ENCODE measurements at regions not wholly inside any gene's neighbourhood (a gene's known extent, or its start where the extent isn't known, plus 50 kb on each side); places are given as distances from the start of the nearest gene placed in this dataset.
"Not testable (repeated sequence)": the region's sequence is repeated elsewhere in the genome, so short reads cannot be mapped to it uniquely, and the experiment has no call there.

- no peak for DNase-seq
Measured at GRCh38 chr6:15897063-15897876, 231.6 kb upstream of the MYLIP start.

GRCh38 chr6:15894973-15895725, 232.3 kb upstream of the DTNBP1 start:
- no peak for DNase-seq

GRCh38 chr6:15893556-15894253, 230.9 kb upstream of the DTNBP1 start:
- no peak for DNase-seq

GRCh38 chr6:15892369-15892768, 229.5 kb upstream of the DTNBP1 start:
- DNase-seq: no peak

- no peak for DNase-seq
Measured at GRCh38 chr6:15888798-15889772, 226.3 kb upstream of the DTNBP1 start.

- DNase-seq: no peak
Measured at GRCh38 chr6:15887491-15888461, 224.9 kb upstream of the DTNBP1 start.

GRCh38 chr6:15885624-15886023, 222.8 kb upstream of the DTNBP1 start:
- DNase-seq: no peak

- not testable (repeated sequence) for DNase-seq
Measured at GRCh38 chr6:15883593-15883992, 220.8 kb upstream of the DTNBP1 start.

GRCh38 chr6:15882915-15883314, 220.1 kb upstream of the DTNBP1 start:
- no peak for DNase-seq

- no peak for DNase-seq
Measured at GRCh38 chr6:15882345-15882744, 219.5 kb upstream of the DTNBP1 start.

GRCh38 chr6:15881150-15881549, 218.3 kb upstream of the DTNBP1 start:
- no peak for DNase-seq

GRCh38 chr6:15880262-15880973, 217.6 kb upstream of the DTNBP1 start:
- DNase-seq: no peak

GRCh38 chr6:15879371-15880261, 216.8 kb upstream of the DTNBP1 start:
- peak; percentile 6 for DNase-seq

GRCh38 chr6:15877231-15877630, 214.4 kb upstream of the DTNBP1 start:
- no peak for DNase-seq

- DNase-seq: no peak
Measured at GRCh38 chr6:15876406-15876805, 213.6 kb upstream of the DTNBP1 start.

GRCh38 chr6:15875797-15876196, 213.0 kb upstream of the DTNBP1 start:
- DNase-seq: no peak

- no peak for DNase-seq
Measured at GRCh38 chr6:15874821-15875220, 212.0 kb upstream of the DTNBP1 start.

GRCh38 chr6:15874326-15874725, 211.5 kb upstream of the DTNBP1 start:
- no peak for DNase-seq
